ENCODE measurements at regions not wholly inside any gene's neighbourhood (a gene's known extent, or its start where the extent isn't known, plus 50 kb on each side); places are given as distances from the start of the nearest gene placed in this dataset.

DNA sequence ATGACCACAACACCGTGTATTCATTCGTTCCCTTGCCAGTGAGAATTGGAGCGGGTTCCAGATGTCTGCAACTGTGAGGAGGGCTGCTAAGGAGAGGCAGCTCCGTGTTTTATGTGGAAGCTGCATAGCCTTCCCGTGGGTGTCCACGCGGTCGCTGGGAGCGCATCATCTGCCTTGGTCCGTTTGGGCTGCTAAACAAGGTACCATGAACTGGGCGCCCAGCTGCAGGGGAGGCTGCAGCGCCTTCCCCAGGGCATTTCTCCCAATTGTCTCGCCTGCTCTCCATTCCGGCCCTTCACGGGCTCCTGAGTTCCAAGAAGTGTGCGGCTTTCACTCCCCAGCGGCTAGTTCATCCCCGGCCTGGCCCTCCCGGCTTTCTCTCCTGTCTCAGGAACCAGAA is 1446.4 kb downstream of the TBC1D22A start:
- DNase-seq (ENCODE audit: low read depth) = no peak

DNA sequence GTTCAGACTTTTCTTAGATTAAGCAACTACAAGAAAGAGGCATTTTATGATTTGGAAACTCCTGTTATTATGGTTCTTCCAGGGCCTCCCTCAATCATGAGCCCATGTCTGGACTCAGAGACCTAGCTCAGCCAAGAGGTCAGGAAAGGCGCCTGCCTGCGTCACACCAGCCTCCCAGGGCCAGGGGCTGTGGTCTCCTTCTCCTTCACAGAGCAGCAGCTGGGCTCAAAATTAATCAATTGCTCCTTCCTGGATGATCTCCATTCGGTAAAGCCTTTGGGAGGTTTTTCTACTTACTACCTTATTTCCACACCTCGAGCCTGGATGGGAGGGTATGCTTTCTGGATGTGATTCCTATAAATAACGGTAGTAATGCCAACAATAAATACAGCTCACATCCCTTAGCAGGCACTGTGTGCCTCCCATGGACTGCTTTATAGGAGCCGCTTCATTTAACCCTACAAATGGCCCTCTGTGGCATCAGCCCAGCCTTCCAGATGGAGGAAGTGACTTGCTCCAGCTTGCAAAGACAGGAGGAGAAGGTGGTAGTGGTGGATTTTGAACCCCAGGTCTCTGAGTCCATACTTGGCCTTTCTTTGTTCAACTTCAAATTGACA is 1445.6 kb downstream of the TBC1D22A start:
- no peak for DNase-seq (ENCODE audit: low read depth)

DNA sequence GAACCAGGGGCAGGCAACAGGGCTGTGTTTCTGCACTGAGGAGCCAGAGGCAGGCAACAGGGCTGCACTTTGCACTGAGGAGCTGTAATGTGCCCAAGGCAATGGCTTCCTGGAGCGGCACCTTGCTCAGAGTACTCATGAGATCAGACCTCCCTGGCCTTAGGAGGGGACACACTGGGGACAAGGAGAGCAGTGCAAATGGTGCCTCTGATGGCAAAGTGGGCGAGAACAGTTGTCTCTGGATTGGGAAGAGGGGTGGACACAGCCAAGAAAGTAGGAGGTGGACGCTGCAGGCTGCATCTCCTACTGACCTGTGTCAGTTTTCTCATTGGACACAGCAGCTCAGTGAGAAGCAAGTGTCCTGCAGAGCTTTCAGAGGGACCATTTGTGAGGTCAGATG is 1443.3 kb downstream of the TBC1D22A start:
- DNase-seq (ENCODE audit: low read depth) = no peak

DNA sequence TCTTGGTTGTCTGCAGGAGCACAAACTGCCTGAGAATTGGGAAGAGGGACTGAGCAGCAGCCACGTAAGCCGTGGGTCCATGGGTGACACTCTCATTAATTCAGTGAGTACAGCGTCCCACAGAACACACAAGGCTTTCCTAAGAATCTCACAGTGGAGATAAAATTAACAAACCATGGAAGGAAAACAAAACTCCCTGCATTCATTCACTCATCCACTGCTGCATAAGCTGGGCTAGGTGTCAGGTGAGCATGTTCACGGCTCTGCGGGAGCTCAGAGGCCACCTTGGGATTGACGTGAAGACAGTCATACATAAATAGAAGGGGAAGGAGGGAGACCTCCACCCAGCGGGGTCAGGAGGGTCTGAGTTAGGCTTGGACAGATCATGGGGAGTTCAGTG is 1442.7 kb downstream of the TBC1D22A start:
- DNase-seq (ENCODE audit: low read depth) = no peak

DNA sequence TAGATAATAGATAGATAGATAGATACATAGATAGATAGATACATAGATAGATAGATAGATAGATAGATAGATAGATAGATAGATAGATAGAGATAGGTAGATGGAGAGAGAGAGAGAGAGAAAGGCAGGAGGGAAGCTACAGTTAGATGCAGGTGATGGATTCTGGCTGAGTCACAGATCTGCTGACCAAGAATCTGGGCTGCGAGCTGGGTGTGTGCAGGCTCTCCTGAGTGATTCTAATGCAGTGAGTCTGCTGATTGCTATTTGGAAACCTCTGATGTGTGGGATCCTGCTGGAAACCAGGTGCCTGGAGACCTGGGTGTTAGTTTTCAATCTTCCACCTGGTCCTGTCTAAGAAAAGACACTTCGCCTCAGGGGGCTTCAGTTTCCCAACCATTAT is 1441.8 kb downstream of the TBC1D22A start:
- no peak for DNase-seq (ENCODE audit: low read depth)

DNA sequence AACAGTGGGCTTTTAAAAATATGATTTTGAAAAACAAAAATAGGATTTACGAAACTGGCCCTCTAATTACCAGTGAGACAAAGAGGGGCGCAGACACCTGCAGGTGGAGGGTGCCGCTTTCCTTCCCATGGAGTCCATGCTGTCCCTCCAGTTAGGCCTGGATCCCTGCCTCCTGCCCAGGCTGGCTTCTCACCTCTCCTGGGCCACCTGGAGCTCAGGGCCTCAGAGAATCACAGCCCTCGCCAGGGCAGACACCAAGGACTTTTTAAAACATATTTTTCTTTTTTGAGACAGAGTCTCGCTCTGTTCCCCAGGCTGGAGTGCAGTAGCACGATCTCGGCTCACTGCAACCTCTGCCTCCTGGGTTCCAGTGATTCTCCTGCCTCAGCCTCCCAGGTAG is 1437.2 kb downstream of the TBC1D22A start:
- no peak for DNase-seq (ENCODE audit: low read depth)

DNA sequence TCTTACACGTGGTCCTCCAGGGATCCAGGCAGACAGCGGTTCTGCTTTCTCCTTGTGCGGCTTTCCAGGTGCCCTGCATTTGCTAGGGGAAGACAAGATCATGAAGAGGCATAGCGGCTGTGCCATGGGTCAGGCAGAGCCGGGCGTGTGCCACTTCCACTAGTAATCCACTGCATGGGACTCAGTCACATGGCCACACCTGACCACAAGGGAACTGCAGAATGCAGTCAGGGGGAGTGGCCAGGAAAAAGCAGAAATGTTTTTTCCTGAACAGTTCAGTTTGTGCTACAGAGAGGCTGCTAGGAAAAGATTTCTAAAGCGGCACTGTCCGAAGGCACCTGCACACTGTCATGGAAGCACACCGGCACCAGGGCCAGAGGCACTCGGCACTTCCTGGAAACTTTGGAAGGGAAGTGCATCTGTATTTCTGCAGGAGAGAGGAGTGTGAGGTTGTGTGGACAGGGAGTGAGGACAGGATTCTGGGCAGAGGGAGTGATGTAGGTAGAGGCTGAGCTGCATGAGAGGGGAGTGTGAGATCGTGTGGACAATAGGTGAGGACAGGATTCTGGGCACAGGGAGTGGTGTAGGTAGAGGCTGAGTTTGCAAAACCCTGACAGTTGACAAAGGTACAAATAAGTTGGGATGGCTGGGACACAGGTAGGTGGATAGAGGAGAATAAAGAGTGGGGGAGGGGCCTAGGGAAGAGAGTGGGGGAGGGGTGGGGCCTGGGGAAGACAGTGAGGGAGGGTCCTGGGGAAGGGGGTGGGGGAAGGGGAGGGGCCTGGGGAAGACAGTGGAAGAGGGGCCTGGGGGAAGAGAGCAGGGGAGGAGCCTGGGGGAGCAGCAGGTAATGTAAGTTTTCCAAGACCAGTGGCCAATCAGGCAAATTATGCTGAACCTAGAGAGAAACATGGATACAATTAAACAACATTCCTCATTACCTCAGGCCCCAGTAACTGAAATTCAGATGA is 1436.3 kb downstream of the TBC1D22A start:
- DNase-seq (ENCODE audit: low read depth) = no peak

DNA sequence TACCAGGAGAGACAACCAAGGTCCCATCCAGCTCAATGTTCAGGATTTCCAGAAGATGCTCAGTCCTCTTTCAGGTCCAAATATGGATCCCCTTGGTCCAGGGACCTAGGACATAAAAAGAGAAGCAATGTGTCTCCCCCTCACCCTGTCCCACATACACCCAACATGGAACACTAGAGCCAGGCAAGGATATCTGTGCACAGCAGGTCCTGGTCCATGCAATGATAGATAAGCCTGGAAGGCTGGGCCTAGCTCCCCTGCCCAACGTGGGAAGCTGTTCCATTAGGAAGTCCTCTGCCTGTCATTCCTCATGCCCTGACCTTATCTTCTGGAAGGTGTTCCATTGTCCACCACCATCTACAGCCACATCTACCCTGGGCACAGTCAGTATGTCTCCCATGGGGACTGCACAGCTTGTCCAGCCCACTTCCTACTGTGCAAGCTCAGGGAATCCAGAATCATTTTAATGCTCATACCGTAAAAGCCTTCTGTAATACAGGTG is 1434.8 kb downstream of the TBC1D22A start:
- DNase-seq (ENCODE audit: low read depth) = no peak

DNA sequence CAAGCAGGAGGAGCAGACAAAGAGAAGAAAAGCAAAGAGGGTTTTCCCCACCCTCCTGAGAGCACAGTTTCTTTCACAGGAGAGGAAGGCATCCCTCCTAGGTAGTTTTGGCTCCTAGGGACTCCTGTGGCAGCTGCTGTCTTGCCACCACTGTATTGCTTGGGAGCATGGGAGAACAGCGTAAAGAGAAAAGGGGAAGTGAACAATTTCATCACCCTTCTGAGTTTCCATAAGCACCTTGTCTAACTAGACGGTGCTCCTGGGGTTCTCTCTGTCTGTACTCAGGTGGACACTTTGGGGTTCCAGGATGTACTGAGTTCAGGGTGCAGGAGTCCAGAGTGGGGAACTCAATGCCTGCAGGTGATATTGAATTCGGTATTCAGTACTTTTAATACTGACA is 1430.5 kb downstream of the TBC1D22A start:
- no peak for DNase-seq (ENCODE audit: low read depth)

DNA sequence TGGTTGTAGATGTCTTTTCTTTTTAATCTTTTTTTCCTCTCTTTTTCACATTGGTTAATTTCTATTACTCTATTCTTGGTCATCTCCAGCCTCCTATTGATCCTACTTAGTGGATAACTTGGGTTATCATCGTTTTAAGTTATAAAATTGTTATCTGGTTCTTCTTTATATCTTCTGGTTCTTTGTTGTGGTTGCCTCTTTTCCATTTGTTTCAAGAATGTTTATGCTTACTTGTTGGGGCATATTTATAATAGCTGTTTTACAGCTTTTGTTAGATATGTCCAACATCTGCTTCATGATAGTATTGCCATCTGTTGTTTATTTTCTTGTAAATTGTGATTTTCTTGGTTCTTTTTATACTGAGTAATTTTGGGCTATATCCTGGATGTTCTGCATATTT is 1429.6 kb downstream of the TBC1D22A start:
- no peak for DNase-seq (ENCODE audit: low read depth)

DNA sequence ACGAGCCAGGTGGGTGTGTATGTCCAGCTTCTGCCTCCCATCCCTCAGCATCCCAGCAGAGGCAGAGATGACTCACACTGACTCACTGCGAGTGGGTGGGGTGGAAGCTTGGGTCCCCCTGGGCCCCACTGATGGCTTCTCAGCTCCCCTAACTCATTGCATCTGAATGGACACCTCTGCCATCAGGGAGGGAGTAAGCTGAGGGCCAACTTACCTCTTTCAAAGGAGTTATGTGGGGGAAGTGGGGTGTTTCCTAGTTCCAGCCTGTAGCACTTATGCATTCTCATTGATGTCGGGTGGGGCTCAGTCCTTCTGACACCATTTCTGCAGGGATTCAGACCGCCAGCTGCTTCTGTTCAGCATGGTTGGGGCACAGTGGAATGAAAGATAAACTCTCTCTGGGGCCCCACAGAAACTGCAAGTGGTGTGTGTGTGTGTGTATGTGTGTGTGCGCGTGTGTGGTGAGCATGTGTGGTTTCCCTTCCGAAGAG is 1425.8 kb downstream of the TBC1D22A start:
- peak; percentile 59 for DNase-seq (ENCODE audit: low read depth)

DNA sequence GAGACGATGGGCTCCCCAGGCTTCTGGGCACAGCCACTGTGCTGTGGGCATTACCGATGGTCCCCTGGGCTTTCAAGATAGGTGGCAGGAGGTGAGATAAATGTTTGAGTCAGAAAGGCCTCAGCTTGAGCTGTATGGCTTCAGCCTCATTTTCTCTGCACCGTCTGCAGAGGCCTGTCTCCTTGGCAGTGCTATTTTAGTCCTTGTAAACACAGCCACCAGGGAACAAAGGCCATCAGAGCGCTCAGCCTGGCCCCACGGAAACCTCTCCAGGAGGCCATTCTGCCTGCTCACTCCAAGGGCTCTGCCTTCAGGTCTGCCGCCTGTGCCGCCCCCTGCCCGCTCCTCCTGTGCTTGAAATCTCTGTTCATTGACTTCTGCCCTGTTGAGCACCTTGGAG is 1424.9 kb downstream of the TBC1D22A start:
- DNase-seq (ENCODE audit: low read depth) = no peak

DNA sequence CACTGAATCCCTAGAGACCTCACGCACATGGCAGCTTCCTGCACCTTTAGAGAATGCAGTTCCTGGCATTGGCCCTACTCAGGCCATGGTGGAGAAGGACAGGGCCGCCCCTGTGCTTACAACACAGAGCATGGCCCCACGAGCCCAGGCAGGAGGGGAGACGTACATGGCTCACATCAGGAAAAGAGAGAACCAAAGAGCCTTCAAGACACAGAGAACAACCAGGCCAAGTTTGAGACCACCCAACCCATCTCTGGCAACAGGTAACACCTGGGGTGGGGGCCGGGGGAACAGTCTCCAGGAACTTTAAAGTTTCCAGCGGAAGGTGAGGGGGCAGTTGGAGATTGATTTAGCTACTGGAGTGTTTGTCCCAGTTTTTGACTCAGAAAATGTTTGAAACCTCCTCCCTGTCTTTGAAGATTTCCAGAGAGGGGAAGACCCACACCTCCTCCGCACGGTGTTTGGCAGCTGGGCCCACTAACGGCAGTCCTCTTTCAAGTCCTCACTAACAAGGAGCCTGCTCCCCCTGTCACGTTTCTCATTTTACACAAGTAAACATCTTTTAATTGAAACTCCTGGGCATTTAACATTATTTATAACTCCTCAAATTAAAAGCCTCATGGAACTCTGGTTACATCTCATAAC is 1423.8 kb downstream of the TBC1D22A start:
- DNase-seq (ENCODE audit: low read depth) = no peak

DNA sequence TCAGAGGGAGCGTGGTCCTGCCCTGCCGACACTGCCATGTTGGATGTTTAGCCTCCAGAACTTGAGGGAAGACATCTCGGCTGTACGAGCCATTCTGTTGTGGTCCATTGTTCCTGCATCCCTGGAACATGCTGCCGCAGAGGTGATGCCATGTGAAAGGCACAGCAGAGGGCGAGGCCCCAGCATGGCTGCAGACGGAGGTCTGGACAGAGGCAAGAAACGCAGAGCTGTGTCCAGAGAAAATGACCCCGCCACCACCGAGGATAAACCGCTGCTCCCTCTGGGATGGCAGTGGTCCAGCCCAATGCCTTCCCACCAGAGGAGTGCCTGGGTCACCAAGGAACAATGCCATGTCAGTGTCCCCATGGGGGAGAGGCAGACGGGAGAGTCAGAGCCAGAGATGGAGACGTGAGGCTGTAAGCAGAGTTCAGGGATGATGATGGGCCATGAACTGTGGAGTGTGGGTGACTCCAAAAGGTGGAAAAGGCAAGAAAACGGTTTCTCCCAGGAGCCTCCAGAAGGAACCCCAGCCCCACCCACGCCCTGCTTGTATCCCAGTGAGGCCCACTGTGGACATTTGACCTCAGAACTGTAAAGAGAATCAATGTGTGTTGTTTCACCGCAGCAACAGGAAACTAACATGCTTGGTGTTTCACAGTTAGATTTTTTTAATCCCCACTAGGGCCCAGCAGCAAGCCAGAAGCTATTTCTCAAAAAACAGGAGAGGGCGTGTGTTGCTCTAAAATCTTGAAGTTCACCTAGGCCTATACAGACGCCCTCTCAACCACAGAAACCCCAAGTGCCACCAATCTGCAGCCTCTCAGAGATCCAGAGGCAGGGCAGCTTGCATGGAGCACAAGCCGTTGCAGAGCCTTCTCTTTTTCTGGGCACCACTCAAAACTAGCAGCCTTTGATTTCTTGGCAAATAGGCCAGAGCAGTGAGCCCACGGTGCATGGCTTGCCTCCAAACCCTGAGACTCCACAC is 1422.9 kb downstream of the TBC1D22A start:
- no peak for DNase-seq (ENCODE audit: low read depth)

DNA sequence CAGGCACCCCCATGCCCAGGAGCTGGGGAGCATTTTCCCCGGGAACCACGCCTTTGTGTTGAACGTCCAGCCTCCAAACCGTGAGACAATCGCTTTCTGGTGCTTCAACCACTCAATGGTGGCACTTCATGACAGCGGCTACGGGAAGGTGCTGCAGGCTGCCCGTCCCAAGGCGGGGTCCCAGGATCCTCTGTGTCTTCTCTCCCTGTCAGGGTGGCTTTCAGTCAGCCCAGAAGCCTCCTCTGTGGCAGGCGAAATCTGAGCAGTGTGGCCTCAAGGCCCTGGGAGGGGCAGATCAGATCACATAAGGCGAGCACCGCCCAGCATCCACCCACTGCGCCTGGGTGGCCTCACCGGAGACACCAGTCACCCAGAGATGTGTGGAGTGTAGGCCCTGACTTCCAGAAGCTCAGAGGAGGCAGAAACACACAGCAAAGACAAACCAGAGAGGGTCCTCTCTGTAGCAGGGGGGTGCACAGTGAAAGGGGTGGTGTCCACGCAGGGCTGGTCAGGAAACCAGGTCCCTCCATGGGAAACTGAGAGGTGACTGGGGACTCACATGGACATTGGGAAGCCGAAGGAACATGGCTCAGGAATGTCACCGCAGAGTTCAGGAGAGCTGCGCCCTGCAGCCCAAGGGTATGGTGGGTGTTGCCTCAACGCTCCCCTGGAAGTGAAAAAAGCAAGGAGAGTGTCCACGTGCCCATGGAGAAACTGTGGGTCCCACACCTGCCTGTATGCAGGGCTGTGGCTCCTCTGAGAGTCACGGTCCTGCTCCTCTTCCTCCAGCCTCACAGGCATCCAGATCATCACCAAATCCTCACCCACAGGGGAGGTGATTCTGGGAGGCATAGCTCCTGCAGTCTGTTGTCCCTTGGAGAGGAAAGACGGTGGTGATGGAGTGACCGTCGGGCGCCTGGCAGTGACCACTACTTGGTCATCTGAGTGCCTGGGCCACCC is 1420.7 kb downstream of the TBC1D22A start:
- no peak for DNase-seq (ENCODE audit: low read depth)

DNA sequence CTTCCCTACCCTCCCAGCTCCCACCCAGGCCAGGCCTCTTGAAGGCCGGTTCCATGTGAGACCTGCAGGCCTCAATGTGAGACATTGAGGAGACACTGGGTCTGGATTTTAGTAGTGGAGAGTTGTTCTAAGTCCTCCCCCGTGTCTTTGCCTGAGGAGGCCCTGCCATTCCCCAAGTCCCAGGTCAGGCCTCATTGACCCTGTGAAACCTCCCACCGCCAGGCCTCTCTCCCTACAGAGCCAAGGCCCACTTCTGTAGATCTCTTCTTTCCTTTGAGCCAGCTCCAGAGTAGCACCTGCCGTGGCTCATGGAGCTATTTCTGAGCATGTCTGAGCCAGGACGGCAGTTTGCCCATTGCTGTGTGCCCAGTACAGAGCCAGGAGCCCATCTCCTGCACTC is 1419.6 kb downstream of the TBC1D22A start:
- no peak for DNase-seq (ENCODE audit: low read depth)

DNA sequence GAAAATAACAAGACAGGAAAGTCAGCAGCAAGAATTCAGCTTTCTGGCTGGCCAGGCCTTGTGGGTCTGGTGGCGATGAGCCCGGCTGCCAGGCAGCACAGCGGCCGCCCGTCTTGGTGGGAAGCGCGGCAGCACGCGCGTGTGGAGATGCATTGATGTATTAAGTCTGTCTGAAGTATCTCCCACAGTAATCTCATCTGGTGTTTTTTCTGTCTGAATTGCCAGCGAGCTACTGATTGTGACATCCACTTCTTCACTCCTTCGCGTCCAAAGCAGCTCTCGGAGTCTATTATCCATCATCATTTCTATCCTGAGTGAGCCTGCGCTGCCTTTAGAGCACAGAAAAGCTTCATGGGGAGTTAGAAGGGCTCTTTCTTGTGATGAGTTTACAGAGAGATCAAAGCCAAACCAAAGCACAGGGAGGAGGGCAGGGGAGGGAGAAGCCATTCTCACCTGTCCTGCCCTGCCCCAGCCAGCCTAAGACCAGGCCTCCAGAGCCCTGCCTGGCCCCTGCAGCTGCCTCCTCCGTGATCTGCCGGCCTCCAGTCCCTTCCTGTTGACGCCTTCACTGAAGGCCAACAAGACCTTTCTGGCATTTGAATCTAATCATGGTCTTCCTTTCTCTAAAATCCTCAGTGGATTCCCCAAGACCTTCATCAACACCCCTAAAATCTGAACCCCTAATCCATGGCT is 1419.0 kb downstream of the TBC1D22A start:
- no peak for DNase-seq (ENCODE audit: low read depth)

DNA sequence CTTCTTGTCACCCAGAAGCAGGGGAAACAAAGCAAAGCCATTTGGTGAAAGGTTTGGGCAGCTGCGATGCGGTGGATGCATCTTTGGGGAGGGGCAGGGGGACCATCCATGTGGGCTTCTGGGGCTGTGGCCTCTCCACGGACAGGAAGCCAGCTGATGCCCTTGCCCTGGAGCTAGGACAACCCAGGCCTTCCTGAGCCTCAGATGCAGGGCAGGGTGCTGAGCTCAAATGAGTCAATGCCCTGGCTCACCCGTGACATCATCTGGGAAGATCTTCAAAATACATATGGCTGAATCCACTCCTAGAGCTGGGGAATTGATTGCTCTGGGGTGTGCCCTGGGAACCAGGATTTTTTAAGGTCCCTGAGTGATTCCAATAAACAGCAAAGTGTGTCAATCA is 1418.2 kb downstream of the TBC1D22A start:
- no peak for DNase-seq (ENCODE audit: low read depth)
